ENCODE measurements at regions not wholly inside any gene's neighbourhood (a gene's known extent, or its start where the extent isn't known, plus 50 kb on each side); places are given as distances from the start of the nearest gene placed in this dataset.

- TF ChIP-seq FOXP2 (optimal IDR thresholded peaks at IDR 0.05; ENCODE audit: borderline replicate concordance, extremely low read depth, extremely low read length, insufficient read depth) (no peak), POLR2AphosphoS5 (IDR thresholded peaks at IDR 0.05; ENCODE audit: low read depth, low read length) (no peak)
- TF ChIP-seq, protein P1, sequence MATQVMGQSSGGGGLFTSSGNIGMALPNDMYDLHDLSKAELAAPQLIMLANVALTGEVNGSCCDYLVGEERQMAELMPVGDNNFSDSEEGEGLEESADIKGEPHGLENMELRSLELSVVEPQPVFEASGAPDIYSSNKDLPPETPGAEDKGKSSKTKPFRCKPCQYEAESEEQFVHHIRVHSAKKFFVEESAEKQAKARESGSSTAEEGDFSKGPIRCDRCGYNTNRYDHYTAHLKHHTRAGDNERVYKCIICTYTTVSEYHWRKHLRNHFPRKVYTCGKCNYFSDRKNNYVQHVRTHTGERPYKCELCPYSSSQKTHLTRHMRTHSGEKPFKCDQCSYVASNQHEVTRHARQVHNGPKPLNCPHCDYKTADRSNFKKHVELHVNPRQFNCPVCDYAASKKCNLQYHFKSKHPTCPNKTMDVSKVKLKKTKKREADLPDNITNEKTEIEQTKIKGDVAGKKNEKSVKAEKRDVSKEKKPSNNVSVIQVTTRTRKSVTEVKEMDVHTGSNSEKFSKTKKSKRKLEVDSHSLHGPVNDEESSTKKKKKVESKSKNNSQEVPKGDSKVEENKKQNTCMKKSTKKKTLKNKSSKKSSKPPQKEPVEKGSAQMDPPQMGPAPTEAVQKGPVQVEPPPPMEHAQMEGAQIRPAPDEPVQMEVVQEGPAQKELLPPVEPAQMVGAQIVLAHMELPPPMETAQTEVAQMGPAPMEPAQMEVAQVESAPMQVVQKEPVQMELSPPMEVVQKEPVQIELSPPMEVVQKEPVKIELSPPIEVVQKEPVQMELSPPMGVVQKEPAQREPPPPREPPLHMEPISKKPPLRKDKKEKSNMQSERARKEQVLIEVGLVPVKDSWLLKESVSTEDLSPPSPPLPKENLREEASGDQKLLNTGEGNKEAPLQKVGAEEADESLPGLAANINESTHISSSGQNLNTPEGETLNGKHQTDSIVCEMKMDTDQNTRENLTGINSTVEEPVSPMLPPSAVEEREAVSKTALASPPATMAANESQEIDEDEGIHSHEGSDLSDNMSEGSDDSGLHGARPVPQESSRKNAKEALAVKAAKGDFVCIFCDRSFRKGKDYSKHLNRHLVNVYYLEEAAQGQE (IDR thresholded peaks at IDR 0.05; ENCODE audit: insufficient read depth in 1 of 2, low read depth in 2 of 2, low read length in 2 of 2), result no peak
Measured at GRCh38 chr2:123614596-123614995, 410.5 kb upstream of the CNTNAP5 start.
